HEK293 (cell line): ENCODE measurements at regions not wholly inside any gene's neighbourhood (a gene's known extent, or its start where the extent isn't known, plus 50 kb on each side); places are given as distances from the start of the nearest gene placed in this dataset.

Experiments used
- CTCF ChIA-PET: fragments of 350-600 bp; formaldehyde crosslinking; extraction: SDS; loops from one replicate; lab custom pipeline; 2021; ENCODE audit warnings: antibody characterized with exemption; lab: Yijun Ruan, JAX
- POLR2A ChIA-PET: fragments of 300-600 bp; formaldehyde crosslinking; extraction: SDS; loops from one replicate; lab custom pipeline; 2020; ENCODE audit warnings: antibody characterized with exemption, inconsistent platforms; lab: Yijun Ruan, JAX
- H3K27ac ChIP-seq: fragments of 200-500 bp; sonication (Bioruptor generic); 2 replicates; pipeline ENCODE4 v1.5.1; 2014; ENCODE audit warnings: low read depth, low read length, control low read depth, inconsistent platforms; ENCODE audit errors: extremely low read depth
- H3K36me3 ChIP-seq, 2 experiments: fragments of 200-500 bp in 1 of 2; sonication (Bioruptor generic) in 1 of 2; 1 replicate in 1 of 2; 2 replicates in 1 of 2; pipeline ENCODE4 v1.5.1; 2014 to 2017; ENCODE audit warnings: inconsistent platforms in 2 of 2, low read length in 2 of 2; ENCODE audit not compliant: control insufficient read depth in 2 of 2, insufficient read depth in 1 of 2
- H3K4me1 ChIP-seq: fragments of 200-500 bp; sonication (Bioruptor generic); 2 replicates; pipeline ENCODE4 v1.5.1; 2014; ENCODE audit warnings: mild to moderate bottlenecking, low read length, inconsistent platforms; ENCODE audit not compliant: control insufficient read depth, insufficient read depth
- H3K4me3 ChIP-seq: 2 replicates; pipeline ENCODE4 v1.5.1; 2011; ENCODE audit warnings: low read depth, mild to moderate bottlenecking, control low read depth, low read length, moderate library complexity
- H3K9me3 ChIP-seq: fragments of 200-500 bp; sonication (Bioruptor generic); 2 replicates; pipeline ENCODE4 v1.5.1; 2014; ENCODE audit warnings: low read depth, low read length, inconsistent platforms; ENCODE audit not compliant: control insufficient read depth, insufficient read depth
- BCL11A ChIP-seq: fragments of 450-650 bp; formaldehyde crosslinking; IDR thresholded peaks from 2 replicates; pipeline ENCODE4 v1.5.1; 2016; ENCODE audit warnings: low read depth, missing biosample characterization, missing genetic modification characterization
- GFI1B ChIP-seq: fragments of 450-650 bp; formaldehyde crosslinking; IDR thresholded peaks from 2 replicates; pipeline ENCODE4 v1.5.1; 2016; ENCODE audit warnings: missing biosample characterization, missing genetic modification characterization
- HIC1 ChIP-seq: fragments of 450-650 bp; formaldehyde crosslinking; IDR thresholded peaks from 2 replicates; pipeline ENCODE4 v1.5.1; 2016; ENCODE audit warnings: missing biosample characterization, missing genetic modification characterization
- IKZF3 ChIP-seq: fragments of 450-650 bp; IDR thresholded peaks from 2 replicates; pipeline ENCODE4 v1.5.0; 2018; ENCODE audit warnings: missing biosample characterization, mild to moderate bottlenecking, missing genetic modification characterization, moderate library complexity
- ZBTB8A ChIP-seq: fragments of 450-650 bp; formaldehyde crosslinking; IDR thresholded peaks from 2 replicates; pipeline ENCODE4 v1.5.1; 2016; ENCODE audit warnings: missing biosample characterization, missing genetic modification characterization
- ZEB2 ChIP-seq: fragments of 450-650 bp; formaldehyde crosslinking; IDR thresholded peaks from 2 replicates; pipeline ENCODE4 v1.5.1; 2016; ENCODE audit warnings: missing biosample characterization, missing genetic modification characterization
- ZNF169 ChIP-seq: fragments of 450-650 bp; formaldehyde crosslinking; IDR thresholded peaks from 2 replicates; pipeline ENCODE4 v1.5.1; 2016; ENCODE audit warnings: missing biosample characterization, missing genetic modification characterization
- ZNF211 ChIP-seq: fragments of 450-650 bp; formaldehyde crosslinking; IDR thresholded peaks from 2 replicates; pipeline ENCODE4 v1.5.1; 2016; ENCODE audit warnings: low read depth, missing biosample characterization, missing genetic modification characterization
- ZNF248 ChIP-seq: fragments of 450-650 bp; formaldehyde crosslinking; IDR thresholded peaks from 2 replicates; pipeline ENCODE4 v1.5.1; 2017; ENCODE audit warnings: missing biosample characterization, missing genetic modification characterization
- ZNF280D ChIP-seq: fragments of 450-650 bp; formaldehyde crosslinking; IDR thresholded peaks from 2 replicates; pipeline ENCODE4 v1.5.1; 2016; ENCODE audit warnings: missing biosample characterization, missing genetic modification characterization
- ZNF510 ChIP-seq: fragments of 450-650 bp; formaldehyde crosslinking; IDR thresholded peaks from 2 replicates; pipeline ENCODE4 v1.5.1; 2018; ENCODE audit warnings: mild to moderate bottlenecking, missing genetic modification characterization, missing biosample characterization; ENCODE audit not compliant: insufficient replicate concordance
- ZNF514 ChIP-seq: fragments of 450-650 bp; formaldehyde crosslinking; IDR thresholded peaks from 2 replicates; pipeline ENCODE4 v1.5.1; 2016; ENCODE audit warnings: missing biosample characterization, missing genetic modification characterization
- ZNF548 ChIP-seq: fragments of 450-650 bp; formaldehyde crosslinking; IDR thresholded peaks from 2 replicates; pipeline ENCODE4 v1.5.1; 2016; ENCODE audit warnings: missing biosample characterization, missing genetic modification characterization
- ZNF639 ChIP-seq: fragments of 450-650 bp; formaldehyde crosslinking; IDR thresholded peaks from 2 replicates; pipeline ENCODE4 v1.5.1; 2016; ENCODE audit warnings: missing biosample characterization, missing genetic modification characterization
- ZNF785 ChIP-seq: fragments of 450-650 bp; formaldehyde crosslinking; IDR thresholded peaks from 2 replicates; pipeline ENCODE4 v1.5.1; 2016; ENCODE audit warnings: missing biosample characterization, missing genetic modification characterization
- ZNF792 ChIP-seq: fragments of 450-650 bp; formaldehyde crosslinking; IDR thresholded peaks from 2 replicates; pipeline ENCODE4 v1.5.1; 2016; ENCODE audit warnings: missing biosample characterization, missing genetic modification characterization
- ZSCAN16 ChIP-seq: fragments of 450-650 bp; formaldehyde crosslinking; IDR thresholded peaks from 2 replicates; pipeline ENCODE4 v1.5.1; 2016; ENCODE audit warnings: missing biosample characterization, missing genetic modification characterization

GRCh38 chr14:89648924-89649323 is 231.9 kb upstream of the FOXN3 start (continued):
- no peak for TF ChIP-seq ZBTB8A (tag by site-specific recombination)

GRCh38 chr14:89648510-89648909 is 231.5 kb upstream of the FOXN3 start:
- CTCF ChIA-PET = no interaction called here
- H3K9me3 ChIP-seq = no peaks in the 10 kb centered on the region
- TF ChIP-seq ZNF280D (no peak), ZNF548 (tag by site-specific recombination) (no peak), ZNF785 (tag by site-specific recombination) (no peak), ZNF211 (tag by site-specific recombination) (no peak), GFI1B (tag by site-specific recombination) (no peak), ZNF639 (no peak), IKZF3 (tag by site-specific recombination) (no peak), ZEB2 (tag by site-specific recombination) (no peak), ZNF169 (tag by site-specific recombination) (no peak)
- TF ChIP-seq, all 188 proteins: peak for 0
- H3K4me3 ChIP-seq = no peak overlapping the region
- H3K27ac ChIP-seq = no peak overlapping the region
- H3K4me1 ChIP-seq = no peaks in the 10 kb centered on the region
- POLR2A ChIA-PET = no interaction called here
- H3K36me3 ChIP-seq = no peaks in the 10 kb centered on the region

GRCh38 chr14:89646971-89647370 is 229.9 kb upstream of the FOXN3 start:
- no peak for TF ChIP-seq BCL11A
- TF ChIP-seq ZNF510 = no peak
- TF ChIP-seq ZNF792 (tag by site-specific recombination) = no peak
- TF ChIP-seq ZNF248 (tag by site-specific recombination) = no peak
- TF ChIP-seq HIC1 = no peak
- no peak for TF ChIP-seq ZSCAN16 (tag by site-specific recombination)
- no peak for TF ChIP-seq ZNF514 (tag by site-specific recombination)
- CTCF ChIA-PET = no interaction called here
- Histone ChIP-seq H3K4me1 (no peaks in the 10 kb centered on the region), H3K4me3 (no peak overlapping the region), H3K9me3 (no peaks in the 10 kb centered on the region), H3K36me3 (no peaks in the 10 kb centered on the region), H3K27ac (no peak overlapping the region)
- POLR2A ChIA-PET = no interaction called here
